Right atrium auricular region (tissue), 2 donors: ENCODE measurements at regions not wholly inside any gene's neighbourhood (a gene's known extent, or its start where the extent isn't known, plus 50 kb on each side); places are given as distances from the start of the nearest gene placed in this dataset.

Experiments used
- DNase-seq: peaks from one replicate; pipeline ENCODE4 v3.0.0-alpha.2; 2019; ENCODE audit warnings: low spot score
- H3K27ac ChIP-seq, 2 donors: fragments of 200-600 bp; sonication (generic); 1 replicate in 1 of 2; 2 replicates in 1 of 2; pipeline ENCODE4 v1.5.1; 2016 to 2019
- H3K27me3 ChIP-seq, 2 donors: fragments of 200-600 bp; sonication (generic); one replicate each; pipeline versions ENCODE4 v1.5.1 to v1.6.0; 2017 to 2019
- H3K36me3 ChIP-seq: fragments of 200-600 bp; sonication (generic); one replicate; pipeline ENCODE4 v1.5.1; 2016
- H3K4me1 ChIP-seq, 2 donors: fragments of 200-600 bp; sonication (generic); one replicate each; pipeline versions ENCODE4 v1.5.1 to v1.6.0; 2017 to 2019
- H3K4me3 ChIP-seq, 2 donors: fragments of 200-600 bp; sonication (generic); 1 replicate in 1 of 2; 2 replicates in 1 of 2; pipeline ENCODE4 v1.5.1; 2017 to 2019; ENCODE audit warnings: mild to moderate bottlenecking in 1 of 2, moderate library complexity in 1 of 2
- H3K9me3 ChIP-seq, 2 donors: fragments of 200-600 bp; sonication (generic); one replicate each; pipeline ENCODE4 v1.5.1; 2019
- CTCF ChIP-seq, 2 donors: fragments of 200-600 bp; sonication (generic); IDR thresholded peaks; one replicate each; pipeline ENCODE4 v1.5.1; 2019; ENCODE audit warnings: antibody characterized with exemption in 2 of 2

GRCh38 chr2:118470297-118470696 lies 377.2 kb downstream of the EN1 start:
- Histone ChIP-seq H3K36me3 (no peaks in the 10 kb centered on the region), H3K4me3 (no peak overlapping the region), H3K4me1 (no peaks in the 10 kb centered on the region), H3K9me3 (no peaks in the 10 kb centered on the region), H3K27me3 (no peaks in the 10 kb centered on the region), H3K27ac (no peak overlapping the region)
- no peak for TF ChIP-seq CTCF (IDR thresholded peaks at IDR 0.05)
- no peak for DNase-seq

GRCh38 chr2:118469103-118469502 lies 378.3 kb downstream of the EN1 start:
- H3K27ac ChIP-seq, result no peak overlapping the region
- no peaks in the 10 kb centered on the region for H3K9me3 ChIP-seq
- H3K36me3 ChIP-seq, result no peaks in the 10 kb centered on the region
- no peaks in the 10 kb centered on the region for H3K4me1 ChIP-seq
- no peak overlapping the region for H3K4me3 ChIP-seq
- H3K27me3 ChIP-seq, result no peaks in the 10 kb centered on the region
- DNase-seq, result no peak
- no peak for TF ChIP-seq CTCF (IDR thresholded peaks at IDR 0.05)

- Histone ChIP-seq H3K27ac (no peak overlapping the region), H3K4me3 (no peak overlapping the region), H3K9me3 (no peaks in the 10 kb centered on the region), H3K4me1 (no peaks in the 10 kb centered on the region), H3K36me3 (no peaks in the 10 kb centered on the region), H3K27me3 (no peaks in the 10 kb centered on the region)
- no peak for DNase-seq
- no peak for TF ChIP-seq CTCF (IDR thresholded peaks at IDR 0.05)
Measured at GRCh38 chr2:118464546-118465265, 376.4 kb downstream of the INSIG2 start.

GRCh38 chr2:118464046-118464445 lies 375.8 kb downstream of the INSIG2 start:
- Histone ChIP-seq H3K4me3 (no peak overlapping the region), H3K9me3 (no peaks in the 10 kb centered on the region), H3K27ac (no peak overlapping the region), H3K4me1 (no peaks in the 10 kb centered on the region), H3K27me3 (no peaks in the 10 kb centered on the region), H3K36me3 (no peaks in the 10 kb centered on the region)
- no peak for TF ChIP-seq CTCF (IDR thresholded peaks at IDR 0.05)
- DNase-seq, result no peak

- H3K9me3 ChIP-seq, result no peaks in the 10 kb centered on the region
- no peak for TF ChIP-seq CTCF (IDR thresholded peaks at IDR 0.05)
Measured at GRCh38 chr2:118460425-118460824, 372.2 kb downstream of the INSIG2 start.

GRCh38 chr2:118459426-118459825 lies 371.2 kb downstream of the INSIG2 start:
- no peak for TF ChIP-seq CTCF (IDR thresholded peaks at IDR 0.05)
- no peaks in the 10 kb centered on the region for H3K36me3 ChIP-seq

More at GRCh38 chr2:118460425-118460824, 372.2 kb downstream of the INSIG2 start:
- Histone ChIP-seq H3K27me3 (no peaks in the 10 kb centered on the region), H3K27ac (no peak overlapping the region), H3K4me1 (no peaks in the 10 kb centered on the region), H3K4me3 (no peak overlapping the region), H3K36me3 (no peaks in the 10 kb centered on the region)
- no peak for DNase-seq

More at GRCh38 chr2:118459426-118459825, 371.2 kb downstream of the INSIG2 start:
- no peaks in the 10 kb centered on the region for H3K4me1 ChIP-seq
- DNase-seq, result no peak
- H3K4me3 ChIP-seq, result no peak overlapping the region
- H3K27ac ChIP-seq, result no peak overlapping the region
- no peaks in the 10 kb centered on the region for H3K9me3 ChIP-seq
- no peaks in the 10 kb centered on the region for H3K27me3 ChIP-seq
